ENCODE measurements at regions not wholly inside any gene's neighbourhood (a gene's known extent, or its start where the extent isn't known, plus 50 kb on each side); places are given as distances from the start of the nearest gene placed in this dataset.
"Not testable (repeated sequence)": the region's sequence is repeated elsewhere in the genome, so short reads cannot be mapped to it uniquely, and the experiment has no call there.

DNA sequence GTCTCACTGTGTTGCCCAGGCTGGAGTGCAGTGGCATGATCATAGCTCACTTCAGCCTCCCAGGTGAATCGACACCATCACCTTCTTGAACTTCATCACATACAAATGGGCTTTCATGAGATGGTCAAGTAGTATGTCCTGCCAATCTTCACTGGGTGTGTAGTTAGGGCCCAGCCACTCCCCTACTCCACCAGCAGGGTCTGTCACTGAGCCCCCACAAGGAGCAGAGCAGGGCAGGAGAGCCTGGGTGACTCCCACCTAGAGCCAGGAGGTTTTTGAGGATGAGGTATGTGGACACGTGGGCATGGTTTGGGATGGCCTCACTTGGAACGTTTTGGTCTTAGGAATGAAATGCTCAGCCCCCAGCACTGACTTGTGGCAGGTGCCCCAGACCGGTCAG, 4037.7 kb upstream of the TPTE start:
- not testable (repeated sequence) for DNase-seq (ENCODE audit: low read depth in 2 of 2)

DNA sequence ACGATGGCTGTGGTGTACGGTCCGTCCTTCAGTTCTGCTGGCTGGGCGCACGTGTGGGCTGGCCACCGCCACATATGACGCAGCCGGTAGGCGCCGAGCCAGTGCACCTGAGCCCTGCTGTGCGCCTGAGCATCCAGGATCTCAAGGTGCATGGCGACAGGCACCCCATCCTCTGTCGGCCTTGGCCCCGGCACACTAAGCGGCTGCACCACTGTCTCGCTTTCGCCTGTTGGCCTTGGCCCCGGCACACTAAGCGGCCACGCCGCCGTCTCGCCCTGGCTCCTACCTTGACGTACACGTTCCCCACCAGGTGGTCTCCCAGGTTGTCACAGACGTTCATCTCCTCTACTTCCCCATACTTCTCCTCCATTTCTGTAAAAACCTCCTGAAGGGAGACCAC, 4034.6 kb upstream of the TPTE start:
- DNase-seq (ENCODE audit: low read depth in 2 of 2) = not testable (repeated sequence)

DNA sequence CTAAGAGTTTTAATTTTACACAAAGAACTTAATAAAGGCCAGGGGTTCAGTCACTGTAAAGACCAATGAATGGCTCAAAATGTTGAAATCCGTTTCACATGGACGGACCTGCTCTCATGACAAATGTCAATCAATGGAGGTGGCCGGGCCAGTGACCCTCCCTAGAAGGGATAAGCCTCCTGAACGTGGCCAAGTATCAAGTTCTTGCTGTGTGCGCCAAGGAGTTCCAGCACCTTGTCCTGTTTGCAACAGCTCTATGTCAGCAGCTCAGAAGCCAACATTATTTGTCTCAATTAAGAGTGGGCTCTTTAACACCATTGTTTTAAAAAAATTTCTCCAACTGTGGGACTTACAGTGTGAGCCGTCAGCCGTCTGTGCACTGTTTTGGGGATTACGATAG, 4028.7 kb upstream of the TPTE start:
- DNase-seq (ENCODE audit: low read depth in 2 of 2) = not testable (repeated sequence)

DNA sequence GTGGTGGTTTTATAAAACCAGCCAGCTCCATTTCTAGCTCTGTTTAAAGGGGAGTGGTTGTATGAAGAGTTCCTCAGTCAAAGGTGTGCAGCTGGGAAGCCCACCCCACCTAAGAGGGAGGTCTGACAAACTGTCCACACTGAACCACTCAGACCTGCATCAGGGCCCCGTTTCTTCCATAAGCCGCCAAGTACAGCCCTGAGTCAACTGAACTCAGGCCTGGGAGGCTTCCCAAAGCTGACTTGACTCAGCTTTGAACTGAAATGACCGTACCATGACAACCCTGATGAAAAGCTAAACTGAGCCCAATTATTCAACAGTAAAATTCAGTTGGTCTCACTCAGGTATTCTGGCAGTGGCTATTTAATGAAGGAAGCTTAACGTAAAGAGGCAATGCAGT, 4027.4 kb upstream of the TPTE start:
- DNase-seq (ENCODE audit: low read depth in 2 of 2) = not testable (repeated sequence)

DNA sequence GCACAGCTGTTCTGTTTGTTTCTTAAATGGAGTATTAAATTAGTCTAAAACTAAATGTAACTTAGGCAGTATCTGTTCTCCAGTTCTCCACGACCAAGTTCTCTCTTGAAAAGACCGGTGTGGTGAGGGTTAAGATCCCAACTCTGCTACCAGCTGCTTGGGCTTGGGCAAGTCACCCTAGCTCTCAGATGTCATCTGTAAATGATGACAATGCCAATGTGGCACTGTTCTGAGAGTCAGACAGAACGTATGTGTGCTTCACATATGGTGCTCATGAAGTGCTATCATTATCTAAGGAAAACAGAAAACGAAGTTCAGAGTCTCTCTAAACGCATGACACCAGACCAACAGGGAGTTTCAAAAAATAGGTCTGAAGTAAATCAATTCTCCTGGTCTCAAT, 4025.0 kb upstream of the TPTE start:
- not testable (repeated sequence) for DNase-seq (ENCODE audit: low read depth in 2 of 2)

DNA sequence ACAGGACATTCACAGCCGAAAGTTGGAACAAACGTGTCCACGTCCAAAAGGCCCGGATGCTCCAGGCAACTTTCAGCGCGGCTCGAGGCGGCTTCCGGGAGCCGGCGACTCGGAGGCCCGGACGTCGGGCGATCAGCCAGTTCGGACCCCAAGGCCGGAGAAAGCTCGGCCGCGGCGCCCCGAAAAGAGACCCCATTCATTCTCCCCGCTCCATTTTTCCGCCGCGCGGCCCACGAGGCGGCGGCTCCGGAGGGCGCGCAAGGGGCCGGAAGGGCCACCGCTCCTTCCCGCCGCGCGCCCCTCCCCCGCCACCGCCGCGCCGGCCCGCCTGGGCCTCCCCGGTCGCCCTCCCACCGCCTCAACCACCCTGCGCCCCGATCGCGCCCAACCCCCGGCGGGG, 4022.7 kb upstream of the TPTE start:
- DNase-seq (ENCODE audit: low read depth in 2 of 2) = peak in 1 of 2 donors; percentile 1

DNA sequence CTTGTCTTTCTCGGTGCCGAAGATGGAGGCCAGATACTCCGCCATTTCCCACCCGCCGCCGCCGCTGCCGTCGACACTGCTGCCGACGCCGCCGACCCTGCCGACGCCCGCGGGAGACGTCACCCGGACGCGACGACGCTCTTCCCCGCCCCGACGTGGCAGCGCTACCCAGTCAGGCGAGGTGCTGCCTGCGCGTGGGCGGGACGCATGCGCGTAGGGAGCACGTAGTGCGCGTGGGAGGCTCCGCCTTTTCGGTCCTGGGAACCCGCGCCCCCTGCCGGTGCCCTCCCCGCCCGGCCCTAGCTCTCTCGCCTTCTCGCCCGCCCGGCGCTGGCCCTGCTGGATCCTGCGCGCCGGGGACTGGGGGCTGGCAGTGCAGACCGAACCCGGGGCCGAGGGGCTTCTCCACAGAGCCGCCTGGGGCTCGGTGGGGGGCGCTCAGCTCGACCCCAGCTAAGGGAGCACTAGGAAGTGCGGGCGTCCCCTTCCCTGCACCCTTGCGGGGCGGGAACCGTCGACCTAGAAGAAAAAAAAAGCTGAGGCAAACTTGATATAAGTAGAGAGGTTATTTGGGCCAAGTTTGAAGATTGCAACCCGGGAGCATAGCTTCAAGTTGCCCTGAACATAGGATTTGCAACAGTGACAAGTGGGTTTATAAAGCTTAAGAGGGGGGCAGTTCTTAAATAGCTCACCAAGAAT, 4022.1 kb upstream of the TPTE start:
- peak in 1 of 2 donors; percentile 58 for DNase-seq (ENCODE audit: low read depth in 2 of 2)

DNA sequence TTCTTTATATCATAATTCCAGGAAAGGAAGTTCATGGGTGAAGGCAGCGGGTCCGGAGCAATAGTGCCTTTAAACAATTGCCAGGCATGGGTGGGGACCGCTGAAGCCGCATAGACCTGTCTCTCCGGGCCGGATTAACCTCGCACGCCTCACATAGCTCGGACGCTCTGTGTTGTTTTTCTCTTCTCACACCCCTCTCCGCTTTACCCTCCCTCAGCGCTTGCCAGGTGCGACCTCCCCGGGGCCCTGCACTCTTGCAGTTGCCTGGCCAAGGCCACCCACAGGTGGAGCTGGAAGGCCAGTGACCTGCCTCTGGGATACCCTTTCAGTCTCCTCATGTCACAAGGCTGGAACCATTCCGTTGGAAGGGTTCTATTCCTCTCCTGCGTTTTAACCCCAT, 4021.5 kb upstream of the TPTE start:
- DNase-seq (ENCODE audit: low read depth in 2 of 2) = not testable (repeated sequence)

DNA sequence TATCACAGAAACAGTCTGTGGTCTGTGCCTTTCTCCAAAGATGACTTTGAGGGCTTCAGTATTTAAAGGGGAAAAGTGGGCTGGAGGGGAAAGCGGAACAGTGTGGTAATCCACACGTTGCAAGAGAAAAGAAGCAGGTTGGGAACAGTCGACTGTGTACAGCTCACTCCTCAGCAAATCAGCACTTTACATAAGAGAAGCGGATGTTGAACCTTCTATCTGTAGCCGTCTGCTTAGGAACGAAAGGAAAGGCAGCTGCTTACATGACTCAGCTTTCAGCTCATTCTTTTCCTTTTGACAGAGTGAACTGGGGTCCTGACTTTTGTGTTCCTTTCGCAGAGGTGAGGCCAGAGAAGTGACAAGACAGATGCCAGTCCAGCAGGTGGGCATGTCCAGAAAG, 4020.7 kb upstream of the TPTE start:
- not testable (repeated sequence) for DNase-seq (ENCODE audit: low read depth in 2 of 2)

DNA sequence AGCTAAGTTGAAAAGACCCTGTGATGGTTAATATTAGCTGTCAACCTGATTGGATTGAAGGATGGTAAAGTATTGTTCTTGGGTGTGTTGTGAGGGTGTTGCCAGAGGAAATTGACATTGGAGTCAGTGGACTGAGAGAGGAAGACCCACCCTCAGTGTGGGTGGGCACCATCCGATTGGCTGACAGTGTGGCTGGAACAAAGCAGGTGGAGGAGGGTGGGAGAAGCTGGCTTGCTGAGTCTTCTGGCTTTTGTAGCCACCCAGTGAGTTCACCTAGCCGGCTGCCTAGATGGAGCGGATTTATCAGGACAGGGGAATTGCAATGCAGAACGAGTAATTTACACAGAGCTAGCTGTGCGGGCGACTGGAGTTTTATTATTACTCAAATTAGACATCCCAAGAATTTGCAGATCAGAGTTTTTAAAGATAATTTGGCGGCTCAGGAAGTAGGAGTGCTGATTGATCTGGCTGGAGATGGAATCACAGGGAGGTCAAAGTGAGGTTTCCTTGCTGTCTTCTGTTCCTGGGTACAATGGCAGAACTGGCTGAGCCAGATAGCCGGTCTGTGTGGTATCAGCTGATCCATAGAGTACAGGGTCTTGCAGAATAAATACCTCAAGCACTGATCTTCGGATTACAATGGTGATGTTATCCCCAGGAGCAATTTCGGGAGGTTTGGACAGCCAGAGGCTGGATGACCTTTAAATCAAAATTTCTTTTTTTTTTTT, 4015.1 kb upstream of the TPTE start:
- DNase-seq (ENCODE audit: low read depth in 2 of 2) = not testable (repeated sequence)

DNA sequence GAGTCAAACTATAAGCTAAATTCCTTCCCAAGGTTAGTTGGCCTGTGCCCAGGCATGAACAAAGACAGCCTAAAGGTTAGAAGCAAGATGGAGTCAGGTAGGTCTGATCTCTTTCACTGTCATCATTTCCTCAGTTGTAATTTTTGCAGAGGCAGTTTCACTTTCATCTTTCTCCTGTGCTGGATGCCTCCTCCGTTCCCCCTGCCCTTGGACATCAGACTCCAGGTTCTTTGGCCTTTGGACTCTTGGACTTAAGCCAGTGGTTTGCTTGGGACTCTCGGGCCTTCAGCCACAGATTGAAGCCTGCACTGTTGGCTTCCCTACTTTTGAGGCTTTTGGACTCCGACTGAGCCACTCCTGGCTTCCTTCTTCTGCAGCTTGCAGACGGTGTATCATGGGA, 4013.8 kb upstream of the TPTE start:
- DNase-seq (ENCODE audit: low read depth in 2 of 2) = not testable (repeated sequence)

DNA sequence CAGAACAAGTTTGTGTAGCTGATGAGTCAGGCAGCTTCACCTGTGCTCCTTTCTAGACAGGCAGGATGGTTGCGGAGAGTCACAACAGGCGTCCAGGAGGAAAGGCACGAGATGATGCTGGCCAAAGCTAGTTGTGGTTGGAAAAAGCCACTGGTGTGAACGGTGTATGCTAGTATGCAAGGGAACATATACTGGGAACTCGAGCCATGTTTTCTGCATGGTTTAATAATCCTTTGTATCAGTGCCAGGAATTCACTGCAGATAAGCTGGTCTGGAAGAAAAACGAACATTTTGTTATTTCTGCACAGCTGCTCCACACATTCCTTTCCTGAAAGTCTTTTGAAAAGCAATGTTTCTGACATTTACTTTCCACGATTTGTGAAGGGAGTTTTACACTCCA, 3999.6 kb upstream of the TPTE start:
- DNase-seq (ENCODE audit: low read depth in 2 of 2) = not testable (repeated sequence)

DNA sequence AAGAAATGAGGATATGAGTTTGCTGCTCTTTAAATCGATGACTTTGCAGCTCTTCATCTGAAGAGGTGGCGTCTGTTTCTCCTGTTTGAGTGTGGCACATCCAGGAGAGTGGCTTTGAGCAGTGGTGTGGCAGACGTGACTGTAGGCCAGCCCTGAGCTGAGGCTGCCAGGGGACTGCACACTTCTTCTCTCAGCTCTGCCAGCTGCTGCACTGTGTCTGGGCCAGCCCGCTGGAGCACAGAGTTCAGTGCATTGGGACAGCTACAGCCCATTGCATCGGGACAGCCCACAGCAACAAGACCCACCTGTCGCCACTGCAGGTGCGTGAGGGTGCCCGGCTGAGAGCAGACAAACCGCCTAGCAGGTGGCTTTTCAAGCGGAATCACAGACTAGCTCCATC, 3995.2 kb upstream of the TPTE start:
- DNase-seq (ENCODE audit: low read depth in 2 of 2) = not testable (repeated sequence)

DNA sequence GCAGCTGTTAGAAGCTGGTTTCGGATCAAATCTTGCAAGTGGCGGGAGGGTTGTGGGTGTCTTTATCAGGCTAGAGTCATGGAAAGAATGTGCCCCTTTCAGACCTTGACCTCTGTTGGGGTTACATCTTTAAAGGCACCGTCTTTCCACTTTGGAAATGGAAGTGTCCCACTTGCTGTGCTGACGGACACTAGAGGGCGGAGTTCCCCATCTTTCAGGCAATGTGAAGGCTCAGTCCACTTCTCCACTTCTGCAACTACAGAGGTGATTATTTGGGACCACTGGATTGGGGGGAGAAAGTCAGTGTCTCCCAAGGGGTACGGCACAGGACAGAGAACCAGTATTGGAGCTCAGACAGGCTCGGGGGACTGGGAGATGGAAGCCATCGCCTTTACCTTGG, 3990.7 kb upstream of the TPTE start:
- not testable (repeated sequence) for DNase-seq (ENCODE audit: low read depth in 2 of 2)

DNA sequence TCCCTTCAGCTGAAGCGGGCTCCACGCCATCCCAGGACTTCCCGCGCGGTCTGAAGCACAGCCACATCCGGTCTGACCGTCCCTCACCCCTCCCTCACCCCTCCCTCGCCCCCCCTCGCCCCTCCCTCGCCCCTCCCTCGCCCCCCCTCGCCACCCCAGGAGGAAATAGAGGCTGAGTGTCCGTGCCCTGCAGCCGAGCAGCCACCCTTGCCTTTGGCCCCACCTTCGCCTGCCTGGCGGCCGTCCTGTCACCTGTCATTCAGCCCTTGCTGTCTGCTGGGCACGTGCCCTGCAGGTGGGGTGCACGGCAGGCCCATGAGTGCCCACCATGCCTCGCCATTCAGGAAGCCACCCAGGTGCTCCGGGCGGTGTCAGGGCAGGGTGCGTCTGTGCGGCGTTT, 3988.1 kb upstream of the TPTE start:
- DNase-seq (ENCODE audit: low read depth in 2 of 2) = not testable (repeated sequence)

DNA sequence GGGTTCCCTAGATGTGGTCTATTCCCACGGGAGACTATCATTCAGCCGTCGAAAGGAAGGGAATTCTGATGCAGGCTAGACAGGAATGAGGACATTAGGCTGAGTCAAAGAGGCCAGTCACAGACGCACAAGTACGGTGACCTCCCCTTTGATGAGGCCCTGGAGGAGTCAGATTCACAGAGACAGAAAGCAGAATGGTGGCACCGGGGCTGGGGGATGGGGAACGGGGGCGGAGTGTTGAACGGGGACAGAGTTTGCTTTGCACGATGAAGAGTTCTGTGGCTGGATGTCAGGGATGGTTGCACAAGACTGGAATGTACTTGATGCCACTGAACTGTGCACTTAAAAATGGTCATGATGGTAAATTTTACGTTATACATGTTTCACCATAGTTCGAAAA, 3983.1 kb upstream of the TPTE start:
- DNase-seq (ENCODE audit: low read depth in 2 of 2) = not testable (repeated sequence)

DNA sequence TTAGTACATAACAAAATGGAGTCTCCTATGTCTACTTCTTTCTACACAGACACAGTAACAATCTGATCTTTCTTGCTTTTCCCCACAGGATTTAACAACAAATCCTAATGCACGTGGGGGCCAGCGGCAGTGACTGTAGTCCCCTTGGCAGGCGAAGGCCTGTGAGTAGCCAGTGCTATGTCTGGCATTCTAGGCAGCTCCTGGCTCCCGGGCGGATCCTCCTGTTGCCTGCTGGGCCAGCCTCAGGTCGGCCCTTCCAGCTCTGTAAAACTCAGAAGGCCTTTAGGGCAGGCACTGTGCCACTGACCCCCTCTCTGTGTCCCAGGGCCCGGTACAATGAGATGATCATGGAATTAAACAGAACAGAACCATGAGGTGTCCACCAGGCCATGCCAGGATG, 3981.7 kb upstream of the TPTE start:
- not testable (repeated sequence) for DNase-seq (ENCODE audit: low read depth in 2 of 2)

DNA sequence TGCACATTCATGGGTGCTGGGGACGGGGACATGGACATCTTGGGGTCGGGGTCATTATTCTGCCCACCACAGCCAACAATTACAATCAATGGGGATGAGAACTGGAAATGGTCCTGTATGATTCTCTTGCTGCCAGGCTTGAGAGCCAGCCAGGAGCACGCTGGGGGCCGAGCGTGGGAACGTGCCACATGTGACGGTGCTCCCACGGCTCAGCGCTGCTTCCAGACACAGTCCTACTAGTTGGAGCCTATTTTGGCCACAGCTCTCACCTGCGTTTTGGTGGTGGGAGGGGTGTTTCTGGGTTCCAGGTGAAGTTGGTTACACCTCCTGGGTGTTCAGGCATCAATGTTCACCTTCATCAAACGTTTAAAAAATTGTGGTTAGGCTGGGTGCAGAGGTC, 3980.3 kb upstream of the TPTE start:
- not testable (repeated sequence) for DNase-seq (ENCODE audit: low read depth in 2 of 2)

DNA sequence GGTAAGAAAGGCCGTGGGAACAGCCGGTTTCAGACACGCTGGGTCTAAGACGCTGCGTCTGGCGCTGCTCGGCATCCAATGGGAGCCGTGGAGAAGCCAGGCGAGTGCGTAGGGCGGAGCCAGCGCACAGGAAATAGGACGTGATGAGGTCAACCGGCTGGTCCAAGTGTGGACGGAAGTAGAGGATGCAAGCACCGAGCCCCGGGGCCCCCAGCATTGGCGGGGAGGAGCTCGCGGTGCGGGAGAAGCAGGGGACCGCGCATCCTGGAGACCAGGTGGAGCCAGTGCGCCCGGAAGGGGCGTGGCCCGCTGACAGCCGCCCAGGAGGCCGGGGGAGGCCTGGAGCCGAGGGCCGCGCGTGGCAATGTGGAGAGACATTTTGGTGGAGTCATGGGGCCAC, 3976.1 kb upstream of the TPTE start:
- not testable (repeated sequence) for DNase-seq (ENCODE audit: low read depth in 2 of 2)

DNA sequence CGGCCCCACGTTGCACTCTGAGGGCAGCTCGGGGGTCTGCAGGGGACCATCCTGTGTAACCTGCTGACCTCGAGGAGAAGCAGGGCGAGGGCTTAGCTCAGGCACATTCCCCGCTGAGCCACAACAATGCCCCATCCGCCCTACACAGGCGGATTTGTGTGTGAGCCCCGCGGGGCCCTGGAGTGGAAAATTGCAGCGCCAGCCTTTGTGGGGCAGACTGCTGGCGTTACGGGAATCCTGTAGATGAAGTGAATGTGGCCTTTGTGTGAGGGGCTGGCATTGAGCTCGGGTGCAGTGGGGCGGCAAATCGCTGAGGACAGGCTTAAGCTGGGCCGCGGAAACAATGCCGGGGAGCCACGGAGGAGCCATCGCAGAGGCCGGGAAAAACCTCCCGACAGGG, 3970.3 kb upstream of the TPTE start:
- DNase-seq (ENCODE audit: low read depth in 2 of 2) = not testable (repeated sequence)

DNA sequence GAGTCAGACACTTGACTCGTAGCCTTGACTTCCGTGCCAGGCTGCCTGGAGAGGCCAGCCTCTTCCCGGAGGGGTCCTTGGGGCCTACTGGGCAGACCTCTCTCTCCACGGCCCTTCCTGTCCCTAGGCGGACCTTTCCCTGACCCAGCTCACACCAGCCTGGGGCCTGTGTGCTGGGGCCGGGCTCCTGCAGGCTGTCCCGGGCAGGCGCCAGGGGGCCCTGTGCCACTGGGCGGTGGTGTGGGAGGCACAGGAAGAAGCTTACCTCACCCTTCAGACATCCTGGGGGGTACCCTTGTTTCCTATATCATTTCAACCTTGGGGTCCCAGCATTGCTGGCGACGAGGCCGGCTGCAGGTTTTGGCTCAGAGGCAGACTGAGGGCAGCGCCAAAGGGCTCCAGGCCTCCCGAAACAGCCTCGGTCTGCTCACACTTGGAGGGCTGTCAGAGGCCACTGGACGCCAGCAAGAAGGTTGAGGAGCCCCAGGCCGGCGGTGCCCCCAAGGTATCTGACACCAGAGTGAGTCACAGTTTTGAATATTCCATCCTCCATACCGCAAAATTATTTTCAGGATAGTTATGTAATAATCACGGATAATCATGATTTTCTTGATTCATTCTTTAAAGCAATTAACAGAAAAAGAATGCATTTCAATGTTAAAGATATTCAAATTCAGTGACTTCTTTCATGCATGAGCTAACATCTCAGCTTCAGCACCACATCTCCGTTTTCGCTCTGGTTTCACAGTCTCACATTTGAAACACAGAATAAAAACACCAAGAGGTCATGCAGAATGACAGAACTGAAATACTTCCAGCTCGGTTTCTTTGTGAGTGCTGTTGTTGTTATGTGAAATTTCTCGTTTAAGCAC, 3967.6 kb upstream of the TPTE start:
- not testable (repeated sequence) for DNase-seq (ENCODE audit: low read depth in 2 of 2)

DNA sequence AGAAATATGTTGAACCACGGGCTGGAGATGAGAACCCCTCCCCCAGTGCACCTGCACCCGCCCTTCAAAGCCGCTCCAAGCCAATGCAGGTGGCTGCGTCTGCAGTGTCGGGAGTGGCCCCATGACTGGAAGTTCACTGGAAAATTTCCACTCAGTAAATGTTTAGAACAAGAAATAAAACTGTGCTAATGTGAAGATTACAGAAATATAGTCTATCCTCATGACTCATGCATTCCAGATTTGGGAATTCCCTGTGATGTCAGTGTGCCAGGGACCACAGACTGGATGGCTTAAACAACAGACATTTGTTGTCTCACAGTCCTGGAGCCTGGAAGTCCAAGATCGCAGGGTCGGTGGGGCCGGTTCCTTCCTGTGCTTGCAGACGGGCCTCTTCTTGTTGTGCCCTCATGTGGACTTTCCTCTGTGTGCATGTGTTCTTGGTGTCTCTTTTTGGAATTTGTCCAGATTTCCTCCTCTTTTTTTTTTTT, 3967.0 kb upstream of the TPTE start:
- DNase-seq (ENCODE audit: low read depth in 2 of 2) = not testable (repeated sequence)

Measured in activated CD4-positive, alpha-beta T cell treated with anti-CD3 and anti-CD28 coated beads for 24 hours (primary cell).